C4-2B (cell line): ENCODE measurements at regions not wholly inside any gene's neighbourhood (a gene's known extent, or its start where the extent isn't known, plus 50 kb on each side); places are given as distances from the start of the nearest gene placed in this dataset.

Experiments used
- CTCF ChIP-seq: fragments of 450-650 bp; conservative IDR thresholded peaks from 2 replicates; pipeline ENCODE4 v1.5.1; 2017; ENCODE audit warnings: mild to moderate bottlenecking
- ZFX ChIP-seq: fragments of 450-650 bp; IDR thresholded peaks from 2 replicates; pipeline ENCODE4 v1.6.1; 2017

DNA sequence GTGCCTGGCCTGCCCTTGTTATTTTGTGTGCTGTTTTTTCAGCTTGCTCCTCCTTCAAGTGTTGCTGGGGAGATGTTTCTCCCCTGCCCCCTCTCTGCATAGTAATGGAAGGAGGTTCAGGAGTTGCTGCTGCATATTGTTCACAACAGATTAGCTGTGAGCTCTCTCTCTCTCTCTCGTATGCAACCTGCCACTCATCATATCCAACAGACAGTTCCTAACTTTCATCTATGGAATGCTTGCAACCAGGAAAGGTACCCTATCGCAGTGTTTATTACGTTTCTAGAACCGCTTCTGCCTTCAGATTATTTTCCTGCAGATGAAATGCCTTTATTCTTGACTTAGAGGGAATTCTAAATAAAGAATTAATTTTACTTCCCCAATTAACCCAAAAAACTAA is 372.9 kb downstream of the RMST start:
- TF ChIP-seq CTCF: no peak
- no peak for TF ChIP-seq ZFX
